HG03066 (cell line): ENCODE measurements at regions not wholly inside any gene's neighbourhood (a gene's known extent, or its start where the extent isn't known, plus 50 kb on each side); places are given as distances from the start of the nearest gene placed in this dataset.
"Not testable (repeated sequence)": the region's sequence is repeated elsewhere in the genome, so short reads cannot be mapped to it uniquely, and the experiment has no call there.

Source experiments
- ATAC-seq: cut with Tn5 transposase; IDR thresholded peaks from one replicate; pipeline ENCODE4 v1.9.1; 2021; ENCODE audit warnings: low read depth; ENCODE audit not compliant: unreplicated experiment

GRCh38 chr1:73105755-73106154 lies 823.4 kb upstream of the NEGR1 start:
- no peak for ATAC-seq

- ATAC-seq, result no peak
These were observed 822.4 kb upstream of the NEGR1 start for GRCh38 chr1:73104749-73105148.

- no peak for ATAC-seq
These were observed 817.9 kb upstream of the NEGR1 start for GRCh38 chr1:73100216-73100615.

GRCh38 chr1:73097917-73098316 lies 815.6 kb upstream of the NEGR1 start:
- no peak for ATAC-seq

GRCh38 chr1:73096841-73097240 lies 814.5 kb upstream of the NEGR1 start:
- no peak for ATAC-seq

- ATAC-seq, result no peak
These were observed 810.0 kb upstream of the NEGR1 start for GRCh38 chr1:73092383-73092782.

- no peak for ATAC-seq
These were observed 784.5 kb upstream of the NEGR1 start for GRCh38 chr1:73066866-73067265.

- ATAC-seq, result no peak
These were observed 783.2 kb upstream of the NEGR1 start for GRCh38 chr1:73065339-73066041.

GRCh38 chr1:73056826-73057225 lies 774.5 kb upstream of the NEGR1 start:
- no peak for ATAC-seq

GRCh38 chr1:73044241-73045036 lies 762.1 kb upstream of the NEGR1 start:
- no peak for ATAC-seq

GRCh38 chr1:73042403-73042802 lies 760.1 kb upstream of the NEGR1 start:
- no peak for ATAC-seq

GRCh38 chr1:73040811-73041210 lies 758.5 kb upstream of the NEGR1 start:
- no peak for ATAC-seq

GRCh38 chr1:73034271-73034670 lies 751.9 kb upstream of the NEGR1 start:
- no peak for ATAC-seq

GRCh38 chr1:73033640-73034039 lies 751.3 kb upstream of the NEGR1 start:
- no peak for ATAC-seq

- ATAC-seq, result no peak
These were observed 747.2 kb upstream of the NEGR1 start for GRCh38 chr1:73029571-73029970.

GRCh38 chr1:73026114-73026513 lies 743.8 kb upstream of the NEGR1 start:
- no peak for ATAC-seq

GRCh38 chr1:73009938-73010337 lies 727.6 kb upstream of the NEGR1 start:
- no peak for ATAC-seq

- ATAC-seq, result no peak
These were observed 727.0 kb upstream of the NEGR1 start for GRCh38 chr1:73009311-73009710.

- ATAC-seq, result no peak
These were observed 715.3 kb upstream of the NEGR1 start for GRCh38 chr1:72997624-72998023.

- no peak for ATAC-seq
These were observed 714.7 kb upstream of the NEGR1 start for GRCh38 chr1:72997041-72997440.

- ATAC-seq, result not testable (repeated sequence)
These were observed 705.5 kb upstream of the NEGR1 start for GRCh38 chr1:72987871-72988270.
